ENCODE measurements at regions not wholly inside any gene's neighbourhood (a gene's known extent, or its start where the extent isn't known, plus 50 kb on each side); places are given as distances from the start of the nearest gene placed in this dataset.

DNA sequence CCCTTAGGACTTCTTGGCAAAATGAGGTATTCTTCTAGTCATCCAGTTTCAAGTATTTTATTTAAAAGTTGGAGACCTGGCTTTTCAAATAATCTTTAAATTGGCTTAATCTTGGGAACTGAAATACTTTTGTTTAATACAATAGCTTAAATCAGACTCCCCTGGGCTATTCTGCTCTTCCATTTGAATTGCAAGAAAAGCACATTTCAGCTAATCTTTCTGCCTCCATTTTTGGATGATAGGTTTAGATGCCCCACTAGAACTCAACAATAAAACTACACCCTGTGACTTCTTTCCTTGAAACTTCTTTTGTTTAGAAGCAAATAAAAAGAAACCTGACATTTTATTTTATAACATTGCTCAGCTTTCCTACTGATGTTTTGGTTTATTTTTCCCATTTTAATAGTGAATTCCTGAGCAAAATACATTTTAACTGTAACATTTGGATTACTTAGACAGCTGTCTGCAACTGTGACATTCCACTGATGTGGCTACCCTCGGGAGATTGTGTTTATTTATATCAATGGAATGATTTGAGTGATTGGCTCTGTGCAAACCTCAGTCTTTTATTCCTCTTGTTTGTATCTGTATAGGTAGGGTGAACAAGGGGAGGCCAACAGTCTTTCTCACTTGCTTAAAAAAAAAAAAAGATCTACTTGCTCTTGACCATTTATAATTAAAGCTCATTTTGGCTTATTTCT, 1045.8 kb upstream of the CNTN5 start:
- TF ChIP-seq, protein P1, sequence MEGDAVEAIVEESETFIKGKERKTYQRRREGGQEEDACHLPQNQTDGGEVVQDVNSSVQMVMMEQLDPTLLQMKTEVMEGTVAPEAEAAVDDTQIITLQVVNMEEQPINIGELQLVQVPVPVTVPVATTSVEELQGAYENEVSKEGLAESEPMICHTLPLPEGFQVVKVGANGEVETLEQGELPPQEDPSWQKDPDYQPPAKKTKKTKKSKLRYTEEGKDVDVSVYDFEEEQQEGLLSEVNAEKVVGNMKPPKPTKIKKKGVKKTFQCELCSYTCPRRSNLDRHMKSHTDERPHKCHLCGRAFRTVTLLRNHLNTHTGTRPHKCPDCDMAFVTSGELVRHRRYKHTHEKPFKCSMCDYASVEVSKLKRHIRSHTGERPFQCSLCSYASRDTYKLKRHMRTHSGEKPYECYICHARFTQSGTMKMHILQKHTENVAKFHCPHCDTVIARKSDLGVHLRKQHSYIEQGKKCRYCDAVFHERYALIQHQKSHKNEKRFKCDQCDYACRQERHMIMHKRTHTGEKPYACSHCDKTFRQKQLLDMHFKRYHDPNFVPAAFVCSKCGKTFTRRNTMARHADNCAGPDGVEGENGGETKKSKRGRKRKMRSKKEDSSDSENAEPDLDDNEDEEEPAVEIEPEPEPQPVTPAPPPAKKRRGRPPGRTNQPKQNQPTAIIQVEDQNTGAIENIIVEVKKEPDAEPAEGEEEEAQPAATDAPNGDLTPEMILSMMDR (IDR thresholded peaks at IDR 0.05), result no peak
- TF ChIP-seq POLR2A (IDR thresholded peaks at IDR 0.05), result no peak

All from Peyer's patch (tissue), 4 donors.